COLO668 (cell line): ENCODE measurements at regions not wholly inside any gene's neighbourhood (a gene's known extent, or its start where the extent isn't known, plus 50 kb on each side); places are given as distances from the start of the nearest gene placed in this dataset.
"Not testable (repeated sequence)": the region's sequence is repeated elsewhere in the genome, so short reads cannot be mapped to it uniquely, and the experiment has no call there.

ENCODE experiments used
- DNase-seq: peaks from one replicate; lab custom pipeline; 2025; ENCODE audit not compliant: unreplicated experiment; lab: John Stamatoyannopoulos, UW

DNA sequence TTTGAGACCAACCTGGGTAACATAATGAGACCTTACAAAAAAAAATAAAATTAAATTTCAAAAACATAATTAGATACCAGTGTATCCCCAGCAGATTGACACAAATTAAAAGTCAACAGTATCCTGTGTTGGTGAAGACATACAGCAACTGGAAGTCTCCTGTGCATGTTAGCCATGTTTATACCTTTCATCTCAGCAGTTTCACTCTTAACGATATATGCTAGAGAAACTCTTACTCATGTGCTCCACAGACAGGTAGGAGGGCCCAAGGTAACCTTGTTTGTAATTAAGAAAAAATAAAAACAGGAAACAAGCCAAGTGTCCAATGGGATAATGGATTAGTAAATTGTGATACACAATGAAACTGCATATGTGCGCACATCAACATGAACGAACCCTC is 50.1 kb upstream of the N4BP3 start:
- DNase-seq: no peak

DNA sequence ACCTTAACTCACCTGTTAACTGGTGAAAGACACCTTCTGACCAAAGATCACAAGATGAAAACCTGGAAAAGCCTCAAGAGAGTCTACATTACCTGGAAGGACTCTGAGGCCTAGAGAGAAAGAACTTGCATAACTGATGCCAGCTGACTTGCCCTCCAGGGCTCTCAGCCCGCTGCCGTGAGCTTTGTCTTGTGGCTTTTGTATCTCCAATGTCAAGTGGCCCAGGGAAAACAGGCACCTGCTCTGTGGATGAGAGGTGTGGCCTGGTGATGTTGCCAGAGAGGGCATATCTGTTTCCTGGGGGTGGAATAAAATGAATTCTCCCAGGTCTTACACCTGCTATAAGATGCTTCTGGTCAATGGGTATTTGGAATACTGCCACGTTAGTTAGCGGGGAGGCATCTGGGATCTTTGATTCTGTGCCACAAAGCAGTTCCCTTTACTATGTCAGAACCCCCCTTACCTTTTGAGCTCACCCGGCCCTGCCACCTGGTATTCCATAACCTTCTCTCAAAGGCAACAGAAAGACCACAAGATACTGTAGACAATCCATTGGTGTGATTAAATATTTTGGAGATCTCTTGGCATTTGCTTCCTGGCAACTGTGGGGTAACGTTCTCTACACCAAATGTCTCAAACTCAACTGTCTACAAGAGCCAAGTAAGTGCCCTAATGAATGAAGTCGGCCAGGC is 54.9 kb upstream of the N4BP3 start:
- DNase-seq: peak; percentile 82

DNA sequence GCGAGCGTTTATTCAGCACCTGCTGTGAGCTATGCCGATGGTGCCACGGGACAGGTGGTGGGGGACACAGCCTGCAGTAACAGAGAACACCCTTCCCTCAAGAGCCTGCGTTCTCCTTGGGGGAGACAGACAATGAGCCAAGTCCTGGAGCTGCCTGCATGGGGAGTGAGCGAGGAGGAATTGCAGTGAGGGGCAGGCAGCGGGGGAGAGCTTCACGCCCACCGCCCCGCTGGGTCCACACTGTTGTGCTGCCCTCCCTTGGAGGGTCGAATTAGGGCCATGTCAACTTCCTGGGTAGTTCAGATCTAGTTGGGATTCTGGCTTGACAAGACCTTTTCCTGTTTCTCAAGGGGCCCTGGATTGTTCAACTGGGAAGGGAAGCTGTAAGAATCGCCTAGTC is 55.5 kb upstream of the N4BP3 start:
- no peak for DNase-seq

DNA sequence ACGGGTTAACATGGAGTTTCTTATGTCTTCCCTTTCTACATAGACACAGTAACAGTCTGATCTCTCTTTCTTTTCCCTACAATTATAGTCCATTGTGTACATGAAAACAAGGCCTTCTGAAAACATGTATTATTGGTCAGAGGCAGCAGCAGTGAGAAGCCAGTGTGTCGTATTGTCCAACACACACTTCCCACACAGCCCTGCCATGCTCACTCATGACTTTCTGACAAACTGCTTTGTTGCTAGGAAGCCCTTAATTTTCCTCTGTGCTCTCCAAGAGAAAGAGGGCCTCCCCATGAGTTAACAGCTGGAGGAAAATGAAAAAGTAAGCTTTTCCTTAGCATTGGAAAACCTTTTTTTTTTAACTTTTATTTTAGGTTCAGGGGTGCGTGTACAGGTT is 56.4 kb upstream of the N4BP3 start:
- DNase-seq: no peak

DNA sequence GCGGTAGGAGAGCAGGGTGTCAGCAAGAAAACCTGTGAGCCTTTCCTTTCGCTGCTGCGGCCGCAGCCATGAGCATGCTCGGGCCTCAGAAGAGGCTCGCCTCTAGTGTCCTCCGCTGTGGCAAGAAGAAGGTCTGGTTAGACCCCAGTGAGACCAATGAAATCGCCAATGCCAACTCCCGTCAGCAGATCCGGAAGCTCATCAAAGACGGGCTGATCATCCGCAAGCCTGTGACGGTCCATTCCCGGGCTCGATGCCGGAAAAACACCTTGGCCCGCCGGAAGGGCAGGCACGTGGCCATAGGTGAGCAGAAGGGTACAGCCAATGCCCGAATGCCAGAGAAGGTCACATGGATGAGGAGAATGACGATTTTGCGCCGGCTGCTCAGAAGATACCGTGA is 57.8 kb upstream of the N4BP3 start:
- DNase-seq: not testable (repeated sequence)

DNA sequence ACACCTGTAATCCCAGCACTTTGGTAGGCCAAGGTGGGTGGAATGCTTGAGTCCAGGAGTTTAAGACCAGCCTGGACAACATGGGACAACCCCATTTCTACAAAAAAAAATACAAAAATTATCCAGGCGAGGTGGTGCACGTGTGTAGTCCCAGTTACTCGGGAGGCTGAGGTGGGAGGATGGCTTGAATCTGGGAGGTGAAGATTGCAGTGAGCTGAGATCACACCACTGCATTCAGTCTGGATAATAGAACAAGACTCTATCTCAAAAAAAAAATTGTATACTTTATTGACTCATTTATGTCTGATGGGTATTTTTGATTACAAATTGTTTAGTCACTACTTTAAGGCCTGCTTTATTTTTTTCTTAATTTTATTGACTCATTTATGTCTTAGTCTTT is 56.0 kb upstream of the PROP1 start:
- not testable (repeated sequence) for DNase-seq

DNA sequence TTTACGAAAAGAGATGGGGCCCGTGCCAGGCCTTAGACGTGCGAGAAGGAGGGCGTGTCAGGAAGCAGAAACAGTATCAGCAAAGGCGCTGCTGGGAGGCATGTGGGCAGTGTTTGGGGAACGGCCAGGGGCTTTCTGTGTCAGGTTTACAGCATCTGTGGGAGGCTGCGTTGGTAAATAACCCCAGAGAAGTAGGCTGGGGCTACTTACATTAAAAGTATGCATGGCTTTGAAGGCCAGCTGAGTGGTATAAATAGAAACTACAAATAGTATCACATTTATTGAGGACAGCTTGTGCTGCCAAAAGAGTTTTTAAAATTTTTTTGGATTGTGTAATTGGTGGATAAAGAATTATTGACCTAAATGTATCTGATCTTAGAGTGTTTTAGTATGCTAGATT is 54.8 kb upstream of the PROP1 start:
- DNase-seq: not testable (repeated sequence)

DNA sequence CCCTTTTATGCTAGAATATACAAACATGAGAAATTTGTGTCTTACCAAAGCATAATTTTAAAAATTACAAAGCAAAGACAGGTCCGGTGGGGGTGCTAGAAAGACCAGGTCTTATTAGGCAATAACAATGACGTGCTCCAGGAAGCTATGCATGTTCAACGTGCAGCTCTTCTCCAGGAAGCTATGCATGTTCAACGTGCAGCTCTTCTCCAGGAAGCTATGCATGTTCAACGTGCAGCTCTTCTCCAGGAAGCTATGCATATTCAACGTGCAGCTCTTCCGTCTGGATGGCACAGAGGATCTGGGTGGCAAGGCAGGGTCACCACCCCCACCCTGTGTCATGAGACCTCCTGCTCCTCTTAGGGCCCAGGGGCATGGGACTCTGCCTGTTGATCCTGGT is 51.9 kb upstream of the PROP1 start:
- not testable (repeated sequence) for DNase-seq

DNA sequence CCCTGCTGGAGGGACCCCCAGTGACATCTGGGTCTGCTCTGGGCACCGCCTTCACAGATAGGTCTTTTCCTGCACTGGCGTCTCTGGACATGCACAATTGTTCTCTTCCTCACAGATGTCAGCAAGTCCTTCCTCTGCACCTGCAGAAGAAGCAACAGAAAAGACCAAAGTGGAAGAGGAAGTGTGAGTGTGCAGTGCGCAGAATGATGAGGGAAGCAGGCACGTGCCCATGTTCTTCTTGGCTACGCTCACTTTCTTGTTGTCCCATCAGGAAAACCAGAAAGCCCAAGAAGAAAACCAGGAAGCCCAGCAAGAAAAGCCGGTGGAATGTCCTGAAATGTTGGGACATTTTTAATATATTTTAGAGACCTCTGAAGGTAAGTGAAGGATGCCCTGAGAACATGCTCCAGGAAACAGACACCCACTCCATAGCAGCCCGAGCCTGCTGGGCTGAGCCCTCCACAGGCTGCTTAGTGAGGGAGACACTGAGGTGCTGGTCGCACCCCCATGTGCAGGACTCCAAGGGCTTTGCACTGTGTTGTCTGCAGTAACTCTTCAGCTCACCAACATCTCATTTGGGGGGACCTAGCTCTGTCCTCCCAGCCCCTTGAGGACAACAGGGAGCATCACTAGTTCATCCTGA is 50.8 kb upstream of the PROP1 start:
- DNase-seq: not testable (repeated sequence)

DNA sequence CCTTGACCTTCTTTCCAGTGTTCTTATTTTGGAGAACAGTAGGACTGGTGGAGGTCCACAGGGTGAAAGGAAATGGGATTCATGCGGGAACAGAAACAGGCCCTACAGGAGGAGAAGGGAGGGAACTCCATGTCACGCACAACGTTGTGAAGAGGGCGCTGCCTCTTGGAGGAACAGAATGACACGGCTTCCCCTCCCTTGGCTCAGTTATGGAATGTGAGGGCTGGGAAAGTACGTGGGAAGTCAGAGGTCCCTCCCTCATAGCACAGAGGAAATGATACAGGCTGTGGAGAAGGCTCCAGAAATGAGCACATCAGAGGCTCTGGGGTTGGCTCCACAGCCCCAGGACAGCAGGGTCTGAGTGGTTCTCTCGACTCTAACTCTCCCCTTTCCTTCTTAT is 49.9 kb upstream of the PROP1 start:
- not testable (repeated sequence) for DNase-seq
